ENCODE measurements at regions not wholly inside any gene's neighbourhood (a gene's known extent, or its start where the extent isn't known, plus 50 kb on each side); places are given as distances from the start of the nearest gene placed in this dataset.
"Not testable (repeated sequence)": the region's sequence is repeated elsewhere in the genome, so short reads cannot be mapped to it uniquely, and the experiment has no call there.

DNA sequence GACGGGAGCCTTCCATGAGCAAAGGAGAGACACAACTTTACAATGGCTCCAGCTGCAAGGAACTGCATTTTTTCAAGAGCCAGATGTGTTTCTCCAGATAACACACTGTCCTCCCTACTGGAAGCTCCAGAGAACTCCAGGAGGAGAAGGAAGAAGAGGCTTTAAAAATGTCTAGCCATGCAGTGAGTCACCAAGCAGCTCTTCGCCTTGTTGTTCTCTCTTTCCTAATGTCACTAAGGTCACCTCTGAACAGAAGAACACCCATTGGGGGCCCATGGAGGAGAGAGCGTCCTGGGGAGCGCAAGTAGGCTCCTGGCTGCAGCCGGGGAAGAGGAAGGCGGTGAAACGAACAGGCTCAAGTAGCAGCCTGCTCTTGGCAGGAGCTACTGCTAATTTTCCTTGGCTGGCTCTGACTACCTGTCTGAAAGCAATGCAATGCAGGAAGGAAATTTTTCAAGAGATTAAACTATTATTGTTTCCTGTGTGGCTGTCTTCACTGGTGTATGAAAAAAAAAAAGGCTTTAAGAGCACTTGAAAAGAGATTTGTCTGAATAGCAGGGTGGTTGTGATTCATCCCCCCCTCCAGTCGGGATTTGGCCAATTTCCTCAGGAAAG lies 321.9 kb downstream of the SETD4 start:
- DNase-seq, result peak; percentile 25

DNA sequence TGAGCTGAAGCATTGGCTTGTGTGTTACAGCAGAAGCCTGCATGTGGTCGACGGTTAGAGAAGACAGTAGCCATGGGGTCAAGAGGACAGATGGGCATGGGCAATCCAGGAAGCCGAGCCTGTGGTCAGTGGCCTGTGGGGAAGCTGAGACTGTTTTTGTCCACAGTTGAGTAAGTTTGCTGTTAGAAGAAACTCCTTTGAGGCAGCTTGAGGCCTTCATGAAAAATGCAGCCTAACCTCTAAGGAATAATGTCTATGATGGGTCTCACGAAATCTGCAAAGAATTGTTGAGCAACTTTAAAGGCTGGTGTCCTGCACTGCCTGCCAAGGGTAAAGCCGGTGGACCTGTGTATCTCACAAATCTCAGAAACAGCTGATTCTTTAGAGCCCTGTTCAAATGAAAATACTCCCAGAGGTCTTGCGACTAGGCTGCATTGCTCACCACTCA lies 322.4 kb downstream of the SETD4 start:
- peak; percentile 26 for DNase-seq

- no peak for DNase-seq
Measured at GRCh38 chr21:35737449-35737848, 322.9 kb downstream of the SETD4 start.

GRCh38 chr21:35732788-35733187 lies 327.5 kb downstream of the SETD4 start:
- DNase-seq, result no peak

DNA sequence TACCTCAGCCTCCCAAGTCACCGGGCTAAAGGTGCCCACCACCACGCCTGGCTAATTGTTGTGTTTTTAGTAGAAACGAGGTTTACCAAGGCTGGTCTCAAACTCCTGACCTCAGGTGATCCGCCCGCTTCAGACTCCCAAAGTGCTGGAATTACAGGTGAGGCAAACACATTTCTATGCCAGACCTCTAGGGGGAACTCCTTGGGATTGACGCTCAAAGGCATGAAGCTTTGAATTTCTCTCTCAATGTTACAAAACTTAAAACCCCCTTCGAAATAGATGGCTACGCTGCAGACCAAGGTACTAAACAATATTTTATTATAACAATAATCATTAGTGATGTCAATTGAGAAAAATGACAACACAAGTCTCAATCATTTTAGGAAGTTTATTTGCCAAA lies 330.0 kb downstream of the SETD4 start:
- DNase-seq, result no peak

- no peak for DNase-seq
Measured at GRCh38 chr21:35727830-35728229, 332.5 kb downstream of the SETD4 start.

DNA sequence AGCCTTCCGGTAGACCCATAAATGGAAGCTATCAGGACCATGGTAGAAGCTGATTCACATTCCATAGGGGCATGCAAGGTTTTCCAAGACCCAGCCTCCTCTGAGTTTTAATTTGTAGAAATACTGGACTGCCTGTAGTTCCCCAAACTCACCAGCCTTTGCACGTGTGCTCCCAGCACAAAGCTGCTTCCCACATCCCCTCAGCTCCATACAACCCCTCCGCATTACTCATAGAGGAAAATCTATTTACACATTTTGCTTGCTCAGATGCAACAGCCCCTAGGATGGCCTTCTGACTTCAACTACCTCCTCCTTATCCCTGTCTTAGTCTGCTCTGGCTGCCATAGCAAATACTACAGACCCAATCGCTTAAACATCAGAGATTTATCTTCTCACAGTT lies 336.2 kb downstream of the SETD4 start:
- no peak for DNase-seq

DNA sequence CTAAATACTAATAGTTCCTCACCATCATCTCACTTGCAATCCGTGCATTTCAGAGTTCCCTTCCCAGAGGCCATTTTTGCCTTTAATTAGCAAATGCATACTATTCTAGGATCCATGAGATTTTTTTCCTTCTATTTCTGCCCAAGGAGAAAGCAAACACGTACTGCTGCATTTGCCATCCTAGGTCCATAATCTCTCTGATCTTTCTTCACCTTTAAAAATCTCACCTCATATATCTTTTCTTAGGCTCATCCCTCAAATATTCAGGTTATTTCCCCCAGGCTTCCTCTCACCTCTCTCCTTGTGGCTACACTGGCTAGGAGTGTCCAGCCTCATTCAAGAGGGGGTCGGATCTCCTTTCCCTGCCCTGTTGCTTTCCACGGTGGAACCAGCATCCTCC lies 338.6 kb downstream of the SETD4 start:
- DNase-seq, result no peak

DNA sequence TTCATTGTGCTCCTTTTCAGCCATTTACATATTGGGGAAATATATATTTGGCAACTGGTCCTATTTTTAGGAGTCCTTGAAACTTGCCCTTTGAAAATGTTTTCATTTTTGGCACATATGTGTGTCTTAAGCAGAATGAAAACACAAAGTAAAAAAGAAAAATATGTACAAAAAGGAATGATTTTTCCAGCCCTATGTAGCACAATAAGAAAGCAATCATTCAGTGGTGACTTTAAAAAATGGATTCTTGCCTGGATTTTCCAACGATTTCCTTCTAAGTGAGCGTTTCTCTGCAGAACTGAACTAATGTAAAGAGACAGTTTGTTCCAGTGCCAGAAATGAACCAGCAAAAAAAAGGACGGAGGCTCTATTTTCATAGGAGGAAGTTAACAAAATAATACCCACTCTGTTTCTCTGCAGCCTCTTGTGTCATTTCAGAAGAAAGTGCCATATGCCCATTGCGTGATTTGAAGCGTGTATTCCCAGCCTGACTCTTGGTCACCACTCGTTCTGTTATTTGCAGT lies 340.1 kb downstream of the SETD4 start:
- peak; percentile 14 for DNase-seq

DNA sequence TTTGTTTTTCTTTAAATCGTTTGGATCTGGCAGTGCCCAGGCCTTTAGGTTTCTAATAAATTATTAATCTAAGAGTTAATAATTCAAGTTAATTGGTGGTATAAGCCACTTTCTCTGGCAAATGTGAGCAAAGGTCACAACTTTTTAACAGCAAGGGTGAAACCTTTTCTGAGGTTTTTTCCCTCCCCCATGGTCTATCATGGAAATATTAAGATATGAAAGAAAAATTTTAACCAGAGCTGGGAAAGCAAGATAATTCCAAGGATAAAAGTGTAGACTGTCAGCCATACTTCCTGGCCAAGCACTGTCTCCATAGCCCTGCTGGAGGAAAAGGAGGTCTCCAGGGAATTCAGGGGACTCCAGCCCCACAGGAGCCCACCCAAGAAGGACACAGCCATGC lies 341.2 kb downstream of the SETD4 start:
- no peak for DNase-seq

- no peak for DNase-seq
Measured at GRCh38 chr21:35716876-35717565, 343.3 kb downstream of the SETD4 start.

DNA sequence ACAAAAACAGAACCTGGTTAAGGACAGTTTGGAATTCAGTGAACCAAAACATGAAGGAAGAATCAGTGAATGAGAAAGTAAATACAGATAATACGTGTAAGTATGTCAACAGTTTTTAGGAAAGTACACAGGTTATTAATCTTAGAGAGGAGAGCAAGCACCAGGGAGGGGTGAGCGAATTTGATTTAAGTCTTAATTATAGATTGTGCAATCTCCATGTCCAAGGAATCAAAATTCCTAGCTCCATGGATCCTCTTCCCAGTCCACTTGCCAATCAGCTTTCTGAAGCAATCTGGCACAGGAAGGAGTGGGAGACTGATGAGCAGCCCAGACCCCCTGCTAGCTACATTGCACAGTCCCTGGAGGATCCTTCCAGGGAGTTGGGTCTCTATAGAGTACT lies 346.4 kb downstream of the SETD4 start:
- no peak for DNase-seq

- DNase-seq, result no peak
Measured at GRCh38 chr21:35711661-35712060, 348.7 kb downstream of the SETD4 start.

GRCh38 chr21:35711213-35711612 lies 349.1 kb downstream of the SETD4 start:
- DNase-seq, result no peak

DNA sequence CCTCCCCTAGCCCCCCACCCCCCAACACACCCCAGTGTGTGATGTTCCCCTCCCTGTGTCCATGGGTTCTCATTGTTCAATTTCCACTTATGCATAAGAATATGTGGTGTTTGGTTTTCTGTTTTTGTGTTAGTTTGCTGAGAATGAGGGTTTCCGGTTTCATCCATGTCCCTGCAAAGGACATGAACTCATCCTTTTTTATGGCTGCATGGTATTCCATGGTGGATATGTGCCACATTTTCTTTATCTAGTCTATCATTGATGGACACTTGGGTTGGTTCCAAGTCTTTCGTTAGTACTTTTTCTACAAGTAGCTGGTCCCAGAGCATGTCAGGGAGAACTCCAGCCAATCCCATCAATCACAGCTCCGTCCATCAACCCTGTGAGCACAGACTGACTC lies 350.3 kb downstream of the SETD4 start:
- DNase-seq, result not testable (repeated sequence)

DNA sequence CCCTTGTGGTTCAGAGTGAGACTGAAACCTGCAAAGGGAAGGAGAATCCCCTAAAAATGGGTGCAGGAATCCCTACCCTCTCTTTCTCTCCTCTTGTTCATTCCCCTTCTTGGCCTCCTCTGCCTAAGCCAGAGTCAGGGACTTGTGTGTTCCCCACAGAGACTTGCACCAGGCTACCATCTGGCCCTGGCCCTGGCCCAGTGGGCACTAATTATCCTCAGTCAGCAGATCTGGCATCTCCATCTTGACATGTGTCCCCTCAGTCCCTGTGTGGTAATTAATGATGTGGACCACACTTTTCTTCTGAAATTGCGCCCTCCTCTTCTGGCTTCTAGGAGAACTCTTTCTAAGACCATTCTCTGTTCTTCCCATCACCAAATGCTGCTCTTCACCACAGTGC lies 354.4 kb downstream of the SETD4 start:
- no peak for DNase-seq

- DNase-seq, result no peak
Measured at GRCh38 chr21:35705237-35705887, 355.0 kb downstream of the SETD4 start.

DNA sequence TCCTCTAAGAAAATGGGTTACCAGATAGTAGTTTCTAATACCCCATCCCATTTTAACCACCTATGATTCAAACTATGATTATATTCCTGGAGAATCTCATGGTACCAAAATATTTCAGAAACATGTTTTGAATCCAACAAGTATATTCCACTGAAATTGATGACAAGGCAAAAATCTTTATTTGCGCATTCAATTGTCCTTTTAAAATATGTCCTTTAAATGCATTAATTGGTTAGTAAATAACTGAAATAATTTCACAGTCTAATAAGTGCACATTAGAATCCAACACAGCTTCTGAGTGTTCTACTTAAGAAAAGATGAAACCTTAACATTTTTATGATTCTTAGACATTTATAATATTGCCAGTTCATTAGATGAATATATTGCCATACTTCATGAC lies 356.6 kb downstream of the SETD4 start:
- no peak for DNase-seq

DNA sequence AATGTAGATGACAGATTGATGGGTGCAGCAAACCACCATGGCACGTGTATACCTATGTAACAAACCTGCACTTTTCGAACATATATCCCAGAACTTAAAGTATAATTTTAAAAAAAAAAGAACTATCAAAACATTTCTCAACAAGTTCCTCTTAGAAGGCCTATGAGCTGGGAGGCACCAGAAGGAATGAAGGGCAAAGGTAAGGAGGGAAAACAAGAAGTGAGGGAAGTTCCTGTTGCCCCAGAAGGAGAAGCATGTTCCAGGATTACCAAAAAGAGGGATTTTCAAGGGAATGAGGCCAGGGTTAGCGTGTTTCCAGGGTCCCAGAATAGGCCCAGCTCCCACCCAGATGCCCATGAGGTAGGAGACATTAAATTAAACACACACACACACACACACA lies 361.0 kb downstream of the SETD4 start:
- DNase-seq, result no peak

DNA sequence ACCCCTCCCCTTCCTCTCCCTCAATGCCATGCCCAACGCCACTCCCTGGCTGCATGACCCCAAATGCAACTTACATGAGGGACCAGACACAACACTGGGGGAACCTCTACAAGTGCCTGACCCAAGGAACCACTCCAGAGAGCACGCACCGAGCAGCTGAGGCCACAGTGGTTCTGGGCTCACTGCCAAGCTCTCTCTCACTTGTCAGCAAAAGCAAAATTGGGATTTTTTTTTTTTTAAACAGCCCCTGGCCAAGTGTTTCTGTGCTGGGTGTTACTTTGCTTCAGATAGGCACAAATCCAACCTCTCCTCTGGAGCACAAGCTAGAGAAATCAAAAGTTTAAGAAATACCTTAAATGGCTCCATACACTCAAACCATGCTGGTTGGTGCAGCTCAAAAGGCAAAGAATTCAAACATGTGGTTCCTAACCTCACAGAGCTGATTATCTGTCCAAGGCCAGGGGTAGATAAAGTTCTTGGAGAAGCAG lies 363.0 kb downstream of the SETD4 start:
- DNase-seq, result peak; percentile 67

GRCh38 chr21:35696644-35697043 lies 363.7 kb downstream of the SETD4 start:
- DNase-seq, result no peak

DNA sequence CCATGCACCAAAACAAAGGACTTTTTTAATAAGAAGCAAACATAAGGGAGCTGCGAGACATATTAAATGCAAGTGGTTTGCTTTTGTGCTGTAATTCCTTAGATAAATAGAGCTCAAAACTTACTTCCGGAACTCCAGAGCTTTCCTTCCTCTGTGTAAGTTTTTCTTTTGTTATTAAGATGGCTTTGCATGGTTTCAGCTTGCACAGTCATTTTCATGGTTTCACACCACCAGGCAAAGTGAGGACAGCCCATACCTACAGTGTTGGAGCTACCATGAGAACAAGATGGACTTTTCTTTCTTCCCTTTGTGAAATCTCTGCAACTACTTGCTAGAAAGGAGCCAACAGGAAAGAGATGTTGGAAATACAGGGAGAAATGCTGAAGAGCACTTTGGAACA lies 368.0 kb downstream of the SETD4 start:
- no peak for DNase-seq

DNA sequence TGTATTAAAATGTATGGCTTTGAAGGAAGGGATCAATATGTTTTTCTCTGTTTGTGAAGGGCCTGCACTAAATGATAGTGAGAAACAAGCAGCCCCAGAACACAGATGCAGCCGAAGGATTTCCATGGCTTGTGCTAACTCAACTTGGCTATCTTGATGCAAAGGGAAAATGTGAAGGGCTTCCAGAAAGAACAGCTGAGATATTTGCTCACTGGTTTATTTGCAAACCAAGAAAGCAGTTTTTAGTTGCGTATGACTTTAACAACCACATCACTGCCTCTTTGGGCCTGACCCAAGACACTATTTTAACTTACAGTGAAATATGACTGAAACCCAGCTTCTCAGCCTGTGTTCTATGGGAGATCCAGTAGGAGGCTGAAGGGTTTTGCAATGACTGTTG lies 369.9 kb downstream of the SETD4 start:
- DNase-seq, result no peak

DNA sequence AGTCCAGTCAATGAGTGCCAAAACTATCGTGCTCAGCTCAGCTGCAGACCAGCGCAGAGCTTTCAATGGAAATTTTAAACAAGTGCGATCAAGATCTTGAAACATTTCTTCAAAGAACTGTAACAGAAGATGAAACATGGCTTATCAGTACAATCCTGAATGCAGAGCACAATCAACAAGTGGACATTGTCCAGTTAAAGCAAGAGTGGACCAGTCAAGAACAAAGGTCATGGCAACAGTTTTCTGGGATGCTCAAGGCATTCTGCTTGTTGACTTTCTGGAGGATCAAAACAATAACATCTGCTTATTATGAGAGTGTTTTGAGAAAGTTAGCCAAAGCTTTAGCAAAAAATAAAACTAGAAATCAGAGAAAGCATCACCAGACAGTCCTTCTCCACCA lies 374.2 kb downstream of the SETD4 start:
- no peak for DNase-seq

Measured in fibroblast of skin of scalp (primary cell).